HG02623 (cell line): ENCODE measurements at regions not wholly inside any gene's neighbourhood (a gene's known extent, or its start where the extent isn't known, plus 50 kb on each side); places are given as distances from the start of the nearest gene placed in this dataset.
A peak's percentile ranks its signal among the peaks of the same experiment; 100 is the strongest.
"Not testable (repeated sequence)": the region's sequence is repeated elsewhere in the genome, so short reads cannot be mapped to it uniquely, and the experiment has no call there.

Experiments used
- ATAC-seq: cut with Tn5 transposase; IDR thresholded peaks from one replicate; pipeline ENCODE4 v1.9.1; 2021; ENCODE audit warnings: moderate library complexity; ENCODE audit not compliant: unreplicated experiment

GRCh38 chr22:25390297-25391240, 171.1 kb downstream of the CRYBB2 start:
- no peak for ATAC-seq

- no peak for ATAC-seq
Observed at GRCh38 chr22:25392584-25392983, 171.9 kb upstream of the GRK3 start.

- no peak for ATAC-seq
Observed at GRCh38 chr22:25393121-25393805, 171.2 kb upstream of the GRK3 start.

GRCh38 chr22:25395468-25395867, 169.0 kb upstream of the GRK3 start:
- ATAC-seq: no peak

GRCh38 chr22:25395915-25396314, 168.6 kb upstream of the GRK3 start:
- ATAC-seq: no peak

- no peak for ATAC-seq
Observed at GRCh38 chr22:25396615-25397200, 167.8 kb upstream of the GRK3 start.

GRCh38 chr22:25397616-25398015, 166.9 kb upstream of the GRK3 start:
- no peak for ATAC-seq

GRCh38 chr22:25398591-25399062, 165.8 kb upstream of the GRK3 start:
- ATAC-seq: not testable (repeated sequence)

GRCh38 chr22:25399649-25400151, 164.8 kb upstream of the GRK3 start:
- ATAC-seq: no peak

GRCh38 chr22:25402160-25402500, 162.3 kb upstream of the GRK3 start:
- no peak for ATAC-seq

- ATAC-seq: no peak
Observed at GRCh38 chr22:25402501-25403283, 161.8 kb upstream of the GRK3 start.

GRCh38 chr22:25403284-25403810, 161.1 kb upstream of the GRK3 start:
- no peak for ATAC-seq

GRCh38 chr22:25403811-25404471, 160.5 kb upstream of the GRK3 start:
- ATAC-seq: no peak

- ATAC-seq: peak; percentile 9
Observed at GRCh38 chr22:25404556-25404927, 159.9 kb upstream of the GRK3 start.

GRCh38 chr22:25404928-25405816, 159.3 kb upstream of the GRK3 start:
- peak; percentile 45 for ATAC-seq

GRCh38 chr22:25405841-25406509, 158.5 kb upstream of the GRK3 start:
- ATAC-seq: no peak

GRCh38 chr22:25406510-25407210, 157.8 kb upstream of the GRK3 start:
- no peak for ATAC-seq
